WTC11 (cell line): ENCODE measurements at regions not wholly inside any gene's neighbourhood (a gene's known extent, or its start where the extent isn't known, plus 50 kb on each side); places are given as distances from the start of the nearest gene placed in this dataset.

Source experiments
- ATAC-seq: fragments of 200-7000 bp; cut with Tn5 transposase; 2 replicates; pipeline ENCODE4 v1.10.0; 2021; ENCODE audit warnings: mild to moderate bottlenecking, moderate library complexity
- CTCF ChIA-PET: fragments of 300-600 bp; sonication (Branson Sonifier 250); formaldehyde crosslinking; loops from one replicate; lab custom pipeline; 2021; ENCODE audit warnings: antibody characterized with exemption; lab: Charles Lee
- POLR2A ChIA-PET: fragments of 350-600 bp; sonication (Branson Sonifier 250); formaldehyde crosslinking; loops from one replicate; lab custom pipeline; 2021; ENCODE audit warnings: antibody characterized with exemption; lab: Charles Lee
- DNase-seq: peaks from one replicate; pipeline ENCODE4 v3.0.0; 2021; ENCODE audit warnings: low spot score
- H3K27ac Mint-ChIP-seq: 2 replicates; pipeline ENCODE4 v1.8.0; 2021; ENCODE audit warnings: mixed read lengths
- H3K27me3 Mint-ChIP-seq: 2 replicates; pipeline ENCODE4 v1.8.0; 2021; ENCODE audit warnings: low read depth, mild to moderate bottlenecking, moderate library complexity, mixed read lengths
- H3K36me3 Mint-ChIP-seq: 2 replicates; pipeline ENCODE4 v1.8.0; 2021; ENCODE audit warnings: mixed read lengths
- H3K4me1 Mint-ChIP-seq: 2 replicates; pipeline ENCODE4 v1.8.0; 2022; ENCODE audit warnings: mixed read lengths
- H3K4me3 Mint-ChIP-seq: 2 replicates; pipeline ENCODE4 v1.8.0; 2021; ENCODE audit warnings: mild to moderate bottlenecking, moderate library complexity, mixed read lengths
- H3K9me3 Mint-ChIP-seq: 2 replicates; pipeline ENCODE4 v1.8.0; 2021; ENCODE audit warnings: mixed read lengths
- ATF1 ChIP-seq: sonication (generic); formaldehyde crosslinking; IDR thresholded peaks from 2 replicates; pipeline ENCODE4 v1.8.1; 2023; ENCODE audit warnings: mild to moderate bottlenecking, moderate library complexity, missing genetic modification reagents
- CREM ChIP-seq: sonication (generic); formaldehyde crosslinking; IDR thresholded peaks from 2 replicates; pipeline ENCODE4 v1.8.1; 2022; ENCODE audit warnings: mild to moderate bottlenecking, missing genetic modification reagents, moderate library complexity
- ELF4 ChIP-seq: sonication (generic); formaldehyde crosslinking; IDR thresholded peaks from 2 replicates; pipeline ENCODE4 v1.8.1; 2022; ENCODE audit warnings: low read depth, mild to moderate bottlenecking, moderate library complexity, missing genetic modification reagents
- EMX1 ChIP-seq: fragments of 250-450 bp; sonication (Bioruptor Pico); IDR thresholded peaks from 2 replicates; pipeline ENCODE4 v1.8.0; 2021; ENCODE audit warnings: mild to moderate bottlenecking
- ESRRA ChIP-seq: sonication (generic); formaldehyde crosslinking; IDR thresholded peaks from 2 replicates; pipeline ENCODE4 v1.8.1; 2022; ENCODE audit warnings: mild to moderate bottlenecking, missing genetic modification reagents, borderline replicate concordance
- FOXP1 ChIP-seq: sonication (generic); formaldehyde crosslinking; IDR thresholded peaks from 2 replicates; pipeline ENCODE4 v1.8.0; 2022; ENCODE audit warnings: missing genetic modification reagents, mild to moderate bottlenecking, moderate library complexity, borderline replicate concordance
- JUN ChIP-seq: sonication (generic); formaldehyde crosslinking; IDR thresholded peaks from 2 replicates; pipeline ENCODE4 v1.8.0; 2023; ENCODE audit warnings: mild to moderate bottlenecking, missing genetic modification reagents
- KAT7 ChIP-seq: sonication (generic); formaldehyde crosslinking; IDR thresholded peaks from 2 replicates; pipeline ENCODE4 v1.8.1; 2023; ENCODE audit warnings: missing genetic modification reagents, mild to moderate bottlenecking, borderline replicate concordance
- MXD4 ChIP-seq: fragments of 250-450 bp; sonication (Bioruptor Pico); IDR thresholded peaks from 2 replicates; pipeline ENCODE4 v1.8.0; 2021; ENCODE audit warnings: mild to moderate bottlenecking, moderate library complexity, borderline replicate concordance
- NR2C2 ChIP-seq: sonication (generic); formaldehyde crosslinking; IDR thresholded peaks from 2 replicates; pipeline ENCODE4 v1.8.0; 2022; ENCODE audit warnings: mild to moderate bottlenecking, missing genetic modification reagents
- OVOL2 ChIP-seq: fragments of 250-450 bp; sonication (Bioruptor Pico); IDR thresholded peaks from 2 replicates; pipeline ENCODE4 v1.9.0; 2021; ENCODE audit warnings: mild to moderate bottlenecking, borderline replicate concordance
- SMAD3 ChIP-seq: sonication (generic); formaldehyde crosslinking; IDR thresholded peaks from 2 replicates; pipeline ENCODE4 v1.8.0; 2022; ENCODE audit warnings: missing genetic modification reagents, mild to moderate bottlenecking, borderline replicate concordance
- TEAD1 ChIP-seq: sonication (generic); formaldehyde crosslinking; IDR thresholded peaks from 2 replicates; pipeline ENCODE4 v1.8.0; 2022; ENCODE audit warnings: mild to moderate bottlenecking, missing genetic modification reagents
- ZBTB21 ChIP-seq: sonication (generic); formaldehyde crosslinking; IDR thresholded peaks from 2 replicates; pipeline ENCODE4 v1.8.1; 2023; ENCODE audit warnings: mild to moderate bottlenecking, missing genetic modification reagents, borderline replicate concordance
- ZNF232 ChIP-seq: sonication (generic); formaldehyde crosslinking; IDR thresholded peaks from 2 replicates; pipeline ENCODE4 v1.8.0; 2022; ENCODE audit warnings: mild to moderate bottlenecking, missing genetic modification reagents
- ZNF423 ChIP-seq: fragments of 250-450 bp; sonication (Bioruptor Pico); IDR thresholded peaks from 2 replicates; pipeline ENCODE4 v2.1.2; 2022; ENCODE audit warnings: mild to moderate bottlenecking, moderate library complexity
- TF ChIP-seq, protein P1 (sequence below): sonication (generic); formaldehyde crosslinking; IDR thresholded peaks from 2 replicates; pipeline ENCODE4 v1.8.0; 2022; ENCODE audit warnings: missing genetic modification reagents
- TF ChIP-seq, protein P2 (sequence below): sonication (generic); formaldehyde crosslinking; IDR thresholded peaks from 2 replicates; pipeline ENCODE4 v1.8.1; 2023; ENCODE audit warnings: mild to moderate bottlenecking, missing genetic modification reagents, moderate library complexity
- TF ChIP-seq, protein P3 (sequence below): sonication (generic); formaldehyde crosslinking; conservative IDR thresholded peaks from 2 replicates; pipeline ENCODE4 v1.8.1; 2022; ENCODE audit warnings: mild to moderate bottlenecking, missing genetic modification reagents
- TF ChIP-seq, protein P4 (sequence below): sonication (generic); formaldehyde crosslinking; IDR thresholded peaks from 2 replicates; pipeline ENCODE4 v1.8.1; 2023; ENCODE audit warnings: mild to moderate bottlenecking, missing genetic modification reagents, moderate library complexity
- TF ChIP-seq, protein P5 (sequence below): sonication (generic); formaldehyde crosslinking; IDR thresholded peaks from 2 replicates; pipeline ENCODE4 v1.8.0; 2022; ENCODE audit warnings: mild to moderate bottlenecking, missing genetic modification reagents
- TF ChIP-seq, protein P6 (sequence below): fragments of 250-450 bp; sonication (Bioruptor Pico); IDR thresholded peaks from 2 replicates; pipeline ENCODE4 v1.9.0; 2021; ENCODE audit warnings: mild to moderate bottlenecking

DNA sequence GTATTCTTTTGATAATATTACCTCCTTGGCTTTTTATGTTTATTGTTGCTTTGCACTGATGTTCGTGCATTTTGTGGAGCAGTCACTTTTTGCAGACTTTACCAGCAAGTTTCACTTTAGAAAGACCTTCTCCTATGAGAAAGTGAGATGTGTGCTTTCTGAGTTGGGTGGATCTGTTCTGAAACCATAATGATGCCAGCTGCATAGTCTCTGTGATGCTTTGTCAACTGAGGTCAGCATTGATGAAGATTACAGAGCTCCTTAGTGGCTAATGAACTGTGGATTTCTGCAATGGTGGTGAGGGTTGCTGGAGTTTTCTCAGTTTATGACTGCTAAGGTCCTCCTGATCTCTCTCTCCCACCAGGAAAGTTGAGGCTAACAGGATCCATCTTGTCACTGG is 309.9 kb upstream of the SLITRK6 start:
- no peaks in the 10 kb centered on the region for H3K36me3 Mint-ChIP-seq
- H3K4me1 Mint-ChIP-seq: no peaks in the 10 kb centered on the region

DNA sequence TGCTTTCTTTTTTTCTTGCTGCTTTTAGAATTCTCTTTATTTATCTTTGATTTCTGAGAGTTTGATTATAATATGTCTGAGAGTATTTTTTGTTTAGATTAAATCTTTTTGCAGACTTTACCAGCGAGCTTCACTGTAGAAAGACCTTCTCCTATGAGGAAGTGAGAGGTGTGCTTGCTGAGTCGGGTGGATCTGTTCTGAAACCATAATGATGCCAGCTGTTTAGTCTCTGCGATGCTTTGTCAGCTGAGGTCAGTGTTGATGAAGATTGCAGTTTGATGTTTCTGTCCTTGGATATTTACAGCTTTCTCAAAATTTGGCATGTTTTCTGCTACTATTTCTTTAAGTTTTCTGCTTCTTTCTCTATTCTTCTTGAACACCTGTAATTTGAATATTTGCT is 309.1 kb upstream of the SLITRK6 start:
- Mint-ChIP-seq H3K27me3 (no peaks in the 10 kb centered on the region), H3K4me1 (no peaks in the 10 kb centered on the region), H3K9me3 (peaks cover 23% of the 10 kb centered on the region), H3K4me3 (no peak overlapping the region), H3K36me3 (no peaks in the 10 kb centered on the region), H3K27ac (no peak overlapping the region)
- POLR2A ChIA-PET: no interaction called here
- DNase-seq (no peak), ATAC-seq (no peak)
- CTCF ChIA-PET: no interaction called here
- TF ChIP-seq NR2C2: no peak
- TF ChIP-seq JUN: no peak
- TF ChIP-seq, protein P1, sequence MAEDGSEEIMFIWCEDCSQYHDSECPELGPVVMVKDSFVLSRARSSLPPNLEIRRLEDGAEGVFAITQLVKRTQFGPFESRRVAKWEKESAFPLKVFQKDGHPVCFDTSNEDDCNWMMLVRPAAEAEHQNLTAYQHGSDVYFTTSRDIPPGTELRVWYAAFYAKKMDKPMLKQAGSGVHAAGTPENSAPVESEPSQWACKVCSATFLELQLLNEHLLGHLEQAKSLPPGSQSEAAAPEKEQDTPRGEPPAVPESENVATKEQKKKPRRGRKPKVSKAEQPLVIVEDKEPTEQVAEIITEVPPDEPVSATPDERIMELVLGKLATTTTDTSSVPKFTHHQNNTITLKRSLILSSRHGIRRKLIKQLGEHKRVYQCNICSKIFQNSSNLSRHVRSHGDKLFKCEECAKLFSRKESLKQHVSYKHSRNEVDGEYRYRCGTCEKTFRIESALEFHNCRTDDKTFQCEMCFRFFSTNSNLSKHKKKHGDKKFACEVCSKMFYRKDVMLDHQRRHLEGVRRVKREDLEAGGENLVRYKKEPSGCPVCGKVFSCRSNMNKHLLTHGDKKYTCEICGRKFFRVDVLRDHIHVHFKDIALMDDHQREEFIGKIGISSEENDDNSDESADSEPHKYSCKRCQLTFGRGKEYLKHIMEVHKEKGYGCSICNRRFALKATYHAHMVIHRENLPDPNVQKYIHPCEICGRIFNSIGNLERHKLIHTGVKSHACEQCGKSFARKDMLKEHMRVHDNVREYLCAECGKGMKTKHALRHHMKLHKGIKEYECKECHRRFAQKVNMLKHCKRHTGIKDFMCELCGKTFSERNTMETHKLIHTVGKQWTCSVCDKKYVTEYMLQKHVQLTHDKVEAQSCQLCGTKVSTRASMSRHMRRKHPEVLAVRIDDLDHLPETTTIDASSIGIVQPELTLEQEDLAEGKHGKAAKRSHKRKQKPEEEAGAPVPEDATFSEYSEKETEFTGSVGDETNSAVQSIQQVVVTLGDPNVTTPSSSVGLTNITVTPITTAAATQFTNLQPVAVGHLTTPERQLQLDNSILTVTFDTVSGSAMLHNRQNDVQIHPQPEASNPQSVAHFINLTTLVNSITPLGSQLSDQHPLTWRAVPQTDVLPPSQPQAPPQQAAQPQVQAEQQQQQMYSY (CRISPR knock-in tag): no peak
- TF ChIP-seq ZNF423 (CRISPR knock-in tag): no peak
- TF ChIP-seq TEAD1 (CRISPR knock-in tag): no peak
- TF ChIP-seq, protein P2, sequence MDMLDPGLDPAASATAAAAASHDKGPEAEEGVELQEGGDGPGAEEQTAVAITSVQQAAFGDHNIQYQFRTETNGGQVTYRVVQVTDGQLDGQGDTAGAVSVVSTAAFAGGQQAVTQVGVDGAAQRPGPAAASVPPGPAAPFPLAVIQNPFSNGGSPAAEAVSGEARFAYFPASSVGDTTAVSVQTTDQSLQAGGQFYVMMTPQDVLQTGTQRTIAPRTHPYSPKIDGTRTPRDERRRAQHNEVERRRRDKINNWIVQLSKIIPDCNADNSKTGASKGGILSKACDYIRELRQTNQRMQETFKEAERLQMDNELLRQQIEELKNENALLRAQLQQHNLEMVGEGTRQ (CRISPR knock-in tag): no peak

More for the DNA sequence above, 309.9 kb upstream of the SLITRK6 start:
- H3K4me3 Mint-ChIP-seq: no peak overlapping the region
- TF ChIP-seq NR2C2 (no peak), FOXP1 (CRISPR knock-in tag) (no peak), CREM (CRISPR knock-in tag) (no peak), ATF1 (CRISPR knock-in tag) (no peak), SMAD3 (CRISPR knock-in tag) (no peak), KAT7 (no peak), ELF4 (CRISPR knock-in tag) (no peak), ESRRA (CRISPR knock-in tag) (no peak), EMX1 (CRISPR knock-in tag) (no peak), ZBTB21 (CRISPR knock-in tag) (no peak), ZNF232 (CRISPR knock-in tag) (no peak), MXD4 (CRISPR knock-in tag) (no peak), OVOL2 (no peak)
- TF ChIP-seq, protein P3, sequence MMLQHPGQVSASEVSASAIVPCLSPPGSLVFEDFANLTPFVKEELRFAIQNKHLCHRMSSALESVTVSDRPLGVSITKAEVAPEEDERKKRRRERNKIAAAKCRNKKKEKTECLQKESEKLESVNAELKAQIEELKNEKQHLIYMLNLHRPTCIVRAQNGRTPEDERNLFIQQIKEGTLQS: no peak
- TF ChIP-seq, protein P4, sequence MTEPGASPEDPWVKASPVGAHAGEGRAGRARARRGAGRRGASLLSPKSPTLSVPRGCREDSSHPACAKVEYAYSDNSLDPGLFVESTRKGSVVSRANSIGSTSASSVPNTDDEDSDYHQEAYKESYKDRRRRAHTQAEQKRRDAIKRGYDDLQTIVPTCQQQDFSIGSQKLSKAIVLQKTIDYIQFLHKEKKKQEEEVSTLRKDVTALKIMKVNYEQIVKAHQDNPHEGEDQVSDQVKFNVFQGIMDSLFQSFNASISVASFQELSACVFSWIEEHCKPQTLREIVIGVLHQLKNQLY (CRISPR knock-in tag): no peak
- TF ChIP-seq, protein P5, sequence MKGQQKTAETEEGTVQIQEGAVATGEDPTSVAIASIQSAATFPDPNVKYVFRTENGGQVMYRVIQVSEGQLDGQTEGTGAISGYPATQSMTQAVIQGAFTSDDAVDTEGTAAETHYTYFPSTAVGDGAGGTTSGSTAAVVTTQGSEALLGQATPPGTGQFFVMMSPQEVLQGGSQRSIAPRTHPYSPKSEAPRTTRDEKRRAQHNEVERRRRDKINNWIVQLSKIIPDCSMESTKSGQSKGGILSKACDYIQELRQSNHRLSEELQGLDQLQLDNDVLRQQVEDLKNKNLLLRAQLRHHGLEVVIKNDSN (CRISPR knock-in tag): no peak
- TF ChIP-seq, protein P6, sequence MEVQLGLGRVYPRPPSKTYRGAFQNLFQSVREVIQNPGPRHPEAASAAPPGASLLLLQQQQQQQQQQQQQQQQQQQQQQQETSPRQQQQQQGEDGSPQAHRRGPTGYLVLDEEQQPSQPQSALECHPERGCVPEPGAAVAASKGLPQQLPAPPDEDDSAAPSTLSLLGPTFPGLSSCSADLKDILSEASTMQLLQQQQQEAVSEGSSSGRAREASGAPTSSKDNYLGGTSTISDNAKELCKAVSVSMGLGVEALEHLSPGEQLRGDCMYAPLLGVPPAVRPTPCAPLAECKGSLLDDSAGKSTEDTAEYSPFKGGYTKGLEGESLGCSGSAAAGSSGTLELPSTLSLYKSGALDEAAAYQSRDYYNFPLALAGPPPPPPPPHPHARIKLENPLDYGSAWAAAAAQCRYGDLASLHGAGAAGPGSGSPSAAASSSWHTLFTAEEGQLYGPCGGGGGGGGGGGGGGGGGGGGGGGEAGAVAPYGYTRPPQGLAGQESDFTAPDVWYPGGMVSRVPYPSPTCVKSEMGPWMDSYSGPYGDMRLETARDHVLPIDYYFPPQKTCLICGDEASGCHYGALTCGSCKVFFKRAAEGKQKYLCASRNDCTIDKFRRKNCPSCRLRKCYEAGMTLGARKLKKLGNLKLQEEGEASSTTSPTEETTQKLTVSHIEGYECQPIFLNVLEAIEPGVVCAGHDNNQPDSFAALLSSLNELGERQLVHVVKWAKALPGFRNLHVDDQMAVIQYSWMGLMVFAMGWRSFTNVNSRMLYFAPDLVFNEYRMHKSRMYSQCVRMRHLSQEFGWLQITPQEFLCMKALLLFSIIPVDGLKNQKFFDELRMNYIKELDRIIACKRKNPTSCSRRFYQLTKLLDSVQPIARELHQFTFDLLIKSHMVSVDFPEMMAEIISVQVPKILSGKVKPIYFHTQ (CRISPR knock-in tag): no peak
- TF ChIP-seq, all 79 proteins: peak for 0
- H3K27ac Mint-ChIP-seq: no peak overlapping the region
- ChIA-PET POLR2A (no interaction called here), CTCF (no interaction called here)
- ATAC-seq (no peak), DNase-seq (no peak)
- H3K9me3 Mint-ChIP-seq: peaks cover 16% of the 10 kb centered on the region
- H3K27me3 Mint-ChIP-seq: no peaks in the 10 kb centered on the region
